C4-2B (cell line): ENCODE measurements at regions not wholly inside any gene's neighbourhood (a gene's known extent, or its start where the extent isn't known, plus 50 kb on each side); places are given as distances from the start of the nearest gene placed in this dataset.

Source experiments
- CTCF ChIP-seq: fragments of 450-650 bp; conservative IDR thresholded peaks from 2 replicates; pipeline ENCODE4 v1.5.1; 2017; ENCODE audit warnings: mild to moderate bottlenecking
- ZFX ChIP-seq: fragments of 450-650 bp; IDR thresholded peaks from 2 replicates; pipeline ENCODE4 v1.6.1; 2017

DNA sequence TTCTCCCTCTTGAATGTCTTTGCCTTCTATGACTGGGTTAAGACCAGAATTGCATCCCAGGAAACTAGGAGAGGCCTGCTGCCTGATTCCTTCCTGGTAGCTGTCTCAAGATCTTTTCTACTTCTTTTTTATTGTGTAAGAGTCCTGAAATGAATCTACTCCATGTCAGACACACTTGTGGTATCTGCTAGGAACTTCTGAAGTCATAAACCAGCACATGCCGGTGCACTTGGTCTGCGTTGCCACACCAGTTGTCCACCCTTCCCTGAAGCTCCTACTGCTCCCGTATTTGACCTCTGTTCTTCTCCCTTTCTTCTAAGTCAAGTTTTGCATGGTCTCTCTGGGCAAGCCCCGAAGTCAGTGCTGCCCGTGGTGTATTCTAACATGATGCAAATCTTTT is 644.2 kb downstream of the ETS1 start:
- TF ChIP-seq CTCF (no peak), ZFX (no peak)
